SK-N-DZ (cell line): ENCODE measurements at regions not wholly inside any gene's neighbourhood (a gene's known extent, or its start where the extent isn't known, plus 50 kb on each side); places are given as distances from the start of the nearest gene placed in this dataset.

Source experiments
- DNase-seq: peaks from one replicate; pipeline ENCODE4 v3.0.0-alpha.2; 2015; ENCODE audit warnings: low spot score

- no peak for DNase-seq
Measured at GRCh38 chr5:3542769-3543168, 52.9 kb upstream of the IRX1 start.

- DNase-seq: no peak
Measured at GRCh38 chr5:3542158-3542557, 53.5 kb upstream of the IRX1 start.

- no peak for DNase-seq
Measured at GRCh38 chr5:3538886-3539285, 56.7 kb upstream of the IRX1 start.

- no peak for DNase-seq
Measured at GRCh38 chr5:3537942-3538341, 57.7 kb upstream of the IRX1 start.

GRCh38 chr5:3535414-3536211 lies 60.0 kb upstream of the IRX1 start:
- DNase-seq: no peak

- DNase-seq: no peak
Measured at GRCh38 chr5:3534997-3535396, 60.6 kb upstream of the IRX1 start.

- DNase-seq: no peak
Measured at GRCh38 chr5:3531320-3531986, 64.2 kb upstream of the IRX1 start.

GRCh38 chr5:3530251-3530650 lies 65.4 kb upstream of the IRX1 start:
- DNase-seq: no peak

GRCh38 chr5:3526551-3527185 lies 69.0 kb upstream of the IRX1 start:
- no peak for DNase-seq

- no peak for DNase-seq
Measured at GRCh38 chr5:3522491-3522890, 73.1 kb upstream of the IRX1 start.

GRCh38 chr5:3518576-3518975 lies 77.1 kb upstream of the IRX1 start:
- no peak for DNase-seq

GRCh38 chr5:3518051-3518450 lies 77.6 kb upstream of the IRX1 start:
- DNase-seq: no peak

GRCh38 chr5:3517348-3517747 lies 78.3 kb upstream of the IRX1 start:
- no peak for DNase-seq

GRCh38 chr5:3512361-3513095 lies 83.1 kb upstream of the IRX1 start:
- no peak for DNase-seq

GRCh38 chr5:3511934-3512333 lies 83.7 kb upstream of the IRX1 start:
- no peak for DNase-seq

- DNase-seq: no peak
Measured at GRCh38 chr5:3511519-3511918, 84.1 kb upstream of the IRX1 start.

GRCh38 chr5:3510642-3511417 lies 84.8 kb upstream of the IRX1 start:
- DNase-seq: no peak

GRCh38 chr5:3509290-3509689 lies 86.3 kb upstream of the IRX1 start:
- no peak for DNase-seq

GRCh38 chr5:3508395-3508794 lies 87.2 kb upstream of the IRX1 start:
- DNase-seq: no peak

GRCh38 chr5:3490957-3491507 lies 104.6 kb upstream of the IRX1 start:
- DNase-seq: no peak

GRCh38 chr5:3489239-3489843 lies 106.3 kb upstream of the IRX1 start:
- DNase-seq: no peak
